ENCODE measurements at regions not wholly inside any gene's neighbourhood (a gene's known extent, or its start where the extent isn't known, plus 50 kb on each side); places are given as distances from the start of the nearest gene placed in this dataset.

DNA sequence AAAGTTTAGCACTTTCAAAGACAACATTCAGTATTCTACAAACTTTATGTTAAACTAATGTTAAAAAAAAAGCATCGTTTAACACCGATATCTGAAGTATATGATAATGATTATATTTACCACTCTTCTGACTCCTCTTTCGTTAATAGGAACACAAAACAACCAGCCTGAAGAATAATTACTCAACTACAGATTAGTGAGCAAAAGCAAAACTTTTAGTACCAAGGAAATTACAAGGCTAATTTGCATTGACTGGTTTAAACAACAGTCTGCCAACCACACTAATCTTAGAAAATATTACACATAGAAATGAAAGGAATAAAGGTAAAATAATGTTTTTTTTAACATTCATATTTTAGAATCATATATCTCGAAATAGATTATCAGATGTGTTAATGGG is 500.7 kb downstream of the LMO4 start:
- intact Hi-C loops (cut with DNase I) = no loop called here
- Histone ChIP-seq H3K36me3 (no peaks in the 10 kb centered on the region), H3K4me3 (no peak overlapping the region), H3K27ac (no peak overlapping the region), H3K9me3 (no peaks in the 10 kb centered on the region), H3K4me1 (no peaks in the 10 kb centered on the region), H3K27me3 (no peaks in the 10 kb centered on the region)
- no peak for DNase-seq (ENCODE audit: extremely low spot score in 2 of 2)
- TF ChIP-seq POLR2AphosphoS5 (IDR thresholded peaks at IDR 0.05; ENCODE audit: insufficient read depth in 1 of 2, low read depth in 1 of 2) (no peak), POLR2A (IDR thresholded peaks at IDR 0.05) (no peak)
- TF ChIP-seq, protein P1, sequence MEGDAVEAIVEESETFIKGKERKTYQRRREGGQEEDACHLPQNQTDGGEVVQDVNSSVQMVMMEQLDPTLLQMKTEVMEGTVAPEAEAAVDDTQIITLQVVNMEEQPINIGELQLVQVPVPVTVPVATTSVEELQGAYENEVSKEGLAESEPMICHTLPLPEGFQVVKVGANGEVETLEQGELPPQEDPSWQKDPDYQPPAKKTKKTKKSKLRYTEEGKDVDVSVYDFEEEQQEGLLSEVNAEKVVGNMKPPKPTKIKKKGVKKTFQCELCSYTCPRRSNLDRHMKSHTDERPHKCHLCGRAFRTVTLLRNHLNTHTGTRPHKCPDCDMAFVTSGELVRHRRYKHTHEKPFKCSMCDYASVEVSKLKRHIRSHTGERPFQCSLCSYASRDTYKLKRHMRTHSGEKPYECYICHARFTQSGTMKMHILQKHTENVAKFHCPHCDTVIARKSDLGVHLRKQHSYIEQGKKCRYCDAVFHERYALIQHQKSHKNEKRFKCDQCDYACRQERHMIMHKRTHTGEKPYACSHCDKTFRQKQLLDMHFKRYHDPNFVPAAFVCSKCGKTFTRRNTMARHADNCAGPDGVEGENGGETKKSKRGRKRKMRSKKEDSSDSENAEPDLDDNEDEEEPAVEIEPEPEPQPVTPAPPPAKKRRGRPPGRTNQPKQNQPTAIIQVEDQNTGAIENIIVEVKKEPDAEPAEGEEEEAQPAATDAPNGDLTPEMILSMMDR (IDR thresholded peaks at IDR 0.05) = no peak

DNA sequence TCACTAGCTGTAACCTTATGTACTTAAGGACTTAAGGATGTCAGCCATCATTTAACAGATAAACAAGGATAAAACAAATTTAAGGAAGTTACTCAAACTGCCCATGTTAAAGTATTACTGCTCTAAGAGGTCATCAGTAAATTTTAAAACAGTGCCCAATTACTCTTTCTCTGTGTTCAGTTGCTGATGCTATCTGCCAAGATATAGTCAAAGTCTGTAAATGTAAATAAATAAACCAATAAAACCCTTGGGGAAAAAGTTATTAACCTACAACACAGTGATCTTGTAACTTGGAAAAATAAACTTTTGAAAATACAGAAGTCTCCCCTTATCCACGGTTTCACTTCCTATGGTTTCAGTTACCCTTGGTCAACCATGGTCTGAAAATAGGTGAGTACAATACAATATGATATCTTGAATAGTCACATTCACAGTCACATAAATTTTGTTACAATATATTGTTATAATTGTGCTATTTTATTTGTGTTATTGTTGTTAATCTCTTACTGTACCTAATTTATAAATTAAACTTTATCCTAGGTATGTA is 501.8 kb downstream of the LMO4 start:
- Histone ChIP-seq H3K9me3 (no peaks in the 10 kb centered on the region), H3K4me1 (no peaks in the 10 kb centered on the region), H3K27me3 (no peaks in the 10 kb centered on the region), H3K36me3 (no peaks in the 10 kb centered on the region), H3K27ac (no peak overlapping the region), H3K4me3 (no peak overlapping the region)
- intact Hi-C loops (cut with DNase I) = no loop called here
- DNase-seq (ENCODE audit: extremely low spot score in 2 of 2) = no peak
- TF ChIP-seq POLR2AphosphoS5 (IDR thresholded peaks at IDR 0.05; ENCODE audit: insufficient read depth in 1 of 2, low read depth in 1 of 2) (no peak), POLR2A (IDR thresholded peaks at IDR 0.05) (no peak)
- TF ChIP-seq, protein P1 (IDR thresholded peaks at IDR 0.05) = no peak

DNA sequence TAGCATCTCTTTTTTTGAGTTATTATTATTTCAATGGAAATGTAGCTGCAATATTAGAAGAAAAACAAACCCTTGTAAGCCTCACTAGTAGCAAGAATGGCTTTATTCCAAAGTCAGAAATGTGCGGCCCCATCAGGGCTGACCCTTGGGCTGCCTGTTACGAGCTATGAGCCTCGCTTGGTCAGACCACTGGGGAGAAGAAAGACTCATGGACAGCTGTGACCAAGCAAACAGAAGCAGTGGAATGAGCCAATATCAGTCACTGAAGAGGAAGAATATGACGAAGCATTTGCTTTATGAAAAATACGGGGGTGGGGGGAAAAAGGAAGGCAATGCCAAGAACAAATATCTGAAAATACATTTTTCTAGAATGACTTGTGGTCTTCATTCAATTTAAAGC is 504.5 kb downstream of the LMO4 start:
- H3K4me1 ChIP-seq = no peaks in the 10 kb centered on the region
- H3K27ac ChIP-seq = no peak overlapping the region
- DNase-seq (ENCODE audit: extremely low spot score in 2 of 2) = no peak
- no peak overlapping the region for H3K4me3 ChIP-seq
- TF ChIP-seq POLR2A (IDR thresholded peaks at IDR 0.05) = no peak
- no peak for TF ChIP-seq POLR2AphosphoS5 (IDR thresholded peaks at IDR 0.05; ENCODE audit: insufficient read depth in 1 of 2, low read depth in 1 of 2)
- TF ChIP-seq, protein P1 (IDR thresholded peaks at IDR 0.05) = no peak
- no peaks in the 10 kb centered on the region for H3K9me3 ChIP-seq
- intact Hi-C loops (cut with DNase I) = no loop called here
- H3K27me3 ChIP-seq = no peaks in the 10 kb centered on the region
- no peaks in the 10 kb centered on the region for H3K36me3 ChIP-seq

DNA sequence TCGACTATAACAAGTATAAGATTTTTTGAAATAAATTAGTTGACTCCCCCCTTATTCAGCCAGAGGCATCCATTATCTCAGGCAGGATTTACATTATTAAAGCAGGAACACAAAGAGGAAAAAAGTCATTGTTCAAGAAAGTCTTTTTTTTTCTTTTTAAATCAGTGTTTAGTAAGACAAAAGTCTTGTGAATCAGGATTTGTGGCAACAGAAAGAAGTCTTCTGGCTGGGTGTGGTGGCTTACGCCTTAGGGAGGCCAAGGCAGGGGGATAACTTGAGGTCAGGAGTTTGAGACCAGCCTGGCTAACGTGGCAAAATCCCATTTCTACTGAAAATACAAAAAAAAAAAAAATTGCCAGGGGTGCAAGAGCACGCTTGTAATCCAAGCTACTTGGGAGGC is 505.5 kb downstream of the LMO4 start:
- intact Hi-C loops (cut with DNase I) = no loop called here
- H3K36me3 ChIP-seq = no peaks in the 10 kb centered on the region
- DNase-seq (ENCODE audit: extremely low spot score in 2 of 2) = no peak
- H3K4me1 ChIP-seq = no peaks in the 10 kb centered on the region
- no peak overlapping the region for H3K4me3 ChIP-seq
- no peaks in the 10 kb centered on the region for H3K27me3 ChIP-seq
- no peaks in the 10 kb centered on the region for H3K9me3 ChIP-seq
- no peak overlapping the region for H3K27ac ChIP-seq
- TF ChIP-seq POLR2A (IDR thresholded peaks at IDR 0.05) = no peak
- no peak for TF ChIP-seq POLR2AphosphoS5 (IDR thresholded peaks at IDR 0.05; ENCODE audit: insufficient read depth in 1 of 2, low read depth in 1 of 2)
- TF ChIP-seq, protein P1 (IDR thresholded peaks at IDR 0.05) = no peak

DNA sequence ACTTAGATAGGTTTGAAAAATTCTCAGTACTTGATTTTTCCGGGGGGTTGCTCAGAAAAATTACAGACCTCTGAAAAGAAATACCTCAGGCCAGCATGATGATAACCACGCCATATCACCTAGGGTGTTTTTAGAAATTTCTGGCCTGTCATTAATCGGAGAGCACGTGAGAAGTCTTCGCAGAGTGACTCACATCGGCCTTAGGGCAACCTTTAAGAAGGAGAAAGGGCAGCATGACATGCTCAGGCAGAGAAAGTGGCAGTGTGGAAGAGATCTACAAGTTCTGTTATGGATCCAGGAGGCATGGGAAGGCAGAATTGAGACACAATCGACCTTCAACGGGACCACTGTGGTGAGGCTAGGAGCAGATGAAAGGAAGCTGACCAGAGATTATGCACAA is 506.3 kb downstream of the LMO4 start:
- intact Hi-C loops (cut with DNase I) = no loop called here
- TF ChIP-seq POLR2A (IDR thresholded peaks at IDR 0.05) (no peak), POLR2AphosphoS5 (IDR thresholded peaks at IDR 0.05; ENCODE audit: insufficient read depth in 1 of 2, low read depth in 1 of 2) (no peak)
- TF ChIP-seq, protein P1 (IDR thresholded peaks at IDR 0.05) = no peak
- H3K4me3 ChIP-seq = no peak overlapping the region
- no peaks in the 10 kb centered on the region for H3K4me1 ChIP-seq
- H3K27ac ChIP-seq = no peak overlapping the region
- no peaks in the 10 kb centered on the region for H3K9me3 ChIP-seq
- no peaks in the 10 kb centered on the region for H3K27me3 ChIP-seq
- no peak for DNase-seq (ENCODE audit: extremely low spot score in 2 of 2)
- no peaks in the 10 kb centered on the region for H3K36me3 ChIP-seq
